GM19035 (cell line): ENCODE measurements at regions not wholly inside any gene's neighbourhood (a gene's known extent, or its start where the extent isn't known, plus 50 kb on each side); places are given as distances from the start of the nearest gene placed in this dataset.

Experiments used
- ATAC-seq: cut with Tn5 transposase; IDR thresholded peaks from one replicate; pipeline ENCODE4 v1.9.1; 2021; ENCODE audit not compliant: unreplicated experiment

DNA sequence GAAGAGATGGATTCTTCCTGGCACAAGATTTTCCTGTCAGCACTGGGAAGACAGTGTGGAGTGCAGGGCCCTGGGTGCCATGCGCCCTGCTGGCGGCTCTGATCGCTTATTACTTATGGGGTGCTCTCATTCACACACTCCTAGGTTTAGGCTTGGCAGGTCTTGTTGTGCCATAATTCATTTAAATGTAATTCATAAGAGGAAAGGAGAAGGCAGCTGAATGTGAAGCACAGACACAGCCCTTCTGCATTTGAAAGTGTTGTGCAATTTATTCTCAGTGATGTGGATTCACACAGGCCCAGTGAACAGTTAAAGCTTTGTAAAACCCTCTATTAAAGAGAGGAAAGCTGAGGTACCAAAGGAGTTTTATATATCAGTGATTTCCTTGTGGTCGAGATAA, 249.7 kb downstream of the C4orf33 start:
- no peak for ATAC-seq

DNA sequence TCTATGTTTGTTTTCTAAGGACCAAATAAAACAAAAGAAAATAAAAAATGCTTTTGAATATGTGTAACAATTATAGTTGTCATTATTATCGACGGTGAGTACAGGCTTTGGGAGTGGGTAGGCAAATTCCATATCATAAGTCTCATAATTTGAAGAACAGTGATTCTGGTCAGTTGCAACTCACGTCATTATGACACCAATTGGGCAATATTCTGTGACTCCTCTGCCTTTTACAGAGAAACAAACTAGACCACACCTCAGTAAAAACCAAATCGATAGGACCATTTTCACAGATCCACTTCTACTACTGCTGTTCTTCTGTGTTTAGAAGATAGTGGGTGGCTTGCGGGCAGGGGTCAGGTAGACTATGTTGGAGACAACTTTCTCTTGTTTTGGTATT, 250.1 kb downstream of the C4orf33 start:
- ATAC-seq: no peak

DNA sequence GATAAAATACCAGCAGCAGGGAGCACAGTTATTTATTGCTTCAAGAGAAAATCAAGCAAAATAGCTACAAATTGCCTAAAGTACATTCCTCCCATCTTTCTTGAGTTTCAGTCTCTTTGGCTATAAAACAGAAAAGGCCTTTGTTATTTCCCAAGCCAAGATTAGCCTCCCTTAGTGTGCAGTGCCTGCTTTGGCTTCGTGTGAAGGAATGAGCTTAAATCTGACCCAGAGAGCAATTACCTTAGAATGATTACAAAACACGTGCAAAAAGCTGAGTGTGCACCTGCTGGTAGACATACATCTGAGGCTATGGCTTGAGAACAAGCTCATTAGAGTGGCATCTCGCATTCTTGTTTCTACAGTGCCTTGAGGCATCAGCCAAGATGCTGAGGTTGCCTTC, 250.8 kb downstream of the C4orf33 start:
- ATAC-seq: no peak

DNA sequence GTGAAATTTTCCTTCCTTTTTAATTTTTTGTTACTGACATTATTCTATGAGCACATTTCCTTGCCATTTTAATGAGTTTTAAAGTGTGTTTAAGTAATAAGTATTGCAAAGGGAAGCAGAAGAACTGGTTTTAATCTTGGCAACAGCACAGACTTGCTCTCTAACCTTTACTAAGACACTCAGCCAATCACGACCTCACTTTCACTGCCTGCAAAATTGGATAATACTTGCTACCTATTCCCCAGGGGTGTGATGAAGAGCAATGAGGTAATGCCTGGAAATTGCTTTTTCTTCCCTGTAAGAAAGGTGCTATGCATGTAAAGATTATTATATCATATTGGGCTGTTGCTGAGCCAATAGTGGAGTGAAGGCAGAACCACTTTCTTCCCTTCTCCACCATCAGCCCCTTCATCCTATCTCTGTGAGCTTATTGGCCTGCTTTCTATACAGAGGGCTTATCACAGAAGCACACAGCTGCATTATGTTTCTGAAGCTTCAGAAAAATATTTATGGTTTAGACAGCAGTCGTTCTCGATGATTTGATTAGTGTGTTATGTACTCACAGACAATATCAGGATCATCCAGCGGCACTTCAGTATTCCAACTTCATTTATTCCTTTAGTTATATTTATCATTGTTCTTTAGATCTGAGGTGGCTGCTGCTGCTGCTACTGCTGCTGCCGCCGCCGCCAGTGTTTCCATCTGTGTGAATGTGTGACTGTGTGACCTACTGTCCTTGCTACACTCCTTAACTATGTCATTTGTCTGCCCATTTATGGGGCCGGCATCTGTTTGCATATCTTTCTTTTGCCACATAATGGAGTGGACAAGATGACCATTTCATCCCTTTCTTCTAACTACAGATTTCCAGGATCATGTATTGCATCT, 255.1 kb downstream of the C4orf33 start:
- ATAC-seq: no peak

DNA sequence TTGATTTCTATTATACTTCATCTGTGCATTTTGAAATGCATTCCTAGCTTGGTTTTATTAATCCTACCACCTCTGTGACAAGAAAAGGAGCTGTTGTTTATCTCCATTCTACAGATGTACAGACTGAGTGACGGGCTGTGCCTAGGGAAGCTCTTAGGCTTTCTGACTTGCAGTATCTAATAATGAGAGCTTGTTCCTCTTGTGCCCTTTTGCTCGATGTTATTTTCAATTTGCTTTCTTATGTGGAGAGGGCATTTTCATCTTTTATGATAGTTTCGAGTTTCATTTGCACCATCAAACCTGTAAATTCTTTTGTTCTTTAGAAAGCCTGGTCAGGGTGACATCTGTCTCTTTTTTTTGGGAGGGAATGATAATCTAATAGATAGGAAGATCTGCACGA, 256.5 kb downstream of the C4orf33 start:
- no peak for ATAC-seq

DNA sequence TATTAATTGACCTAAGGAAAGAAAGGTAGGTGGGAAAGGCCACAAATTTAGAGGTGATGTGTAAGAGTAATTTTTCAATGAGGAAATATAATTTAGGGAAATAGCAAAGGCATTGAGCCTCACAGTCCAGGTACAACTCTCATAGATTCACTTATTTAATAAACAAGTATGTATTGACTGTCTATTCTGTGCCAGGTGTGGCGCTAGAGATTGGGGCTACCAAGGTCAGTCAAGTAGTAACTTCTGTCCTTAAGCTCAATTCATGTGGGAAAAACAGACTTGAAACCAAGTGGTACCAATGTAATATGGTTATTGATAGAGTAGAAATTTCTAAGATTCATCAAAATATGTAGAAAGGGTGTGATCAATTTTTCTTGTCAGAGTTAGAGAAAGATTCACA, 257.5 kb downstream of the C4orf33 start:
- no peak for ATAC-seq

DNA sequence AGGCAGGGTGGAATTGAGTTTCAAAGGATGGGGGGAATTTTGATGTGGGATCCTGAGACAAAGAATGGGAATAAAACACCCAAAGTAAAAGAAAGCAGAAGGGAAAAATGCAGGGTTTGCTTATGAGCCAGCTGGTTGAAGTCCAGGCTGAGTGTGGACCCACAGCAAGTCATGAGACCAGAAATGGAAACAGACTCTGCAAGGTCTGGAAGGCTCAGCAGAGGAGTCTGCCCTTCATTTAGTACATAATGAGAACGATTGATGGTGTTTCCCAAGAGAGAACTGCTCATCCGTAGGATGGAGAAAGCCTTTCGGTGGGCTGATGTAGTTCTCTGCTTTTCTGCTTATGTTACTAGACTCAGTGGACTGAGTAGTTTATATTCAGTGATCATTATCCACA, 259.1 kb downstream of the C4orf33 start:
- ATAC-seq: no peak

DNA sequence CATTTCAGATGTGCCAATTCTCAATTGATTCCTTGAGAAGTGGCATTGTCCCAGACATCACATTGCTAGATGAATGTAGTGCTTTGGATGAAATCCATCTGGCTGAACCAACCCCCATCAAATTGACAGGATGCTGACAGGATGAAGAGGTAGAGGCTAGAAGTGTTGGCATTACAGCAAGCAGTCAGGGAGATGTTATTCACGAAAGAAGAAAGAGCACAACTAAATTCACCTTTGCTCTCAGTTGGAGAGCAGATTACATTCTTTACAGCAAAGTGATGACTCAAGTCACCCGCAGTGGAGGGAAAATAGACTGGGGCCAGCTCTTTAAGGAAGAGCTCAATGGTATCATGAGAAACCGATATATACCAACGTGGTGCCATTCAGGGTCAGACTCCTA, 259.6 kb downstream of the C4orf33 start:
- ATAC-seq: no peak

DNA sequence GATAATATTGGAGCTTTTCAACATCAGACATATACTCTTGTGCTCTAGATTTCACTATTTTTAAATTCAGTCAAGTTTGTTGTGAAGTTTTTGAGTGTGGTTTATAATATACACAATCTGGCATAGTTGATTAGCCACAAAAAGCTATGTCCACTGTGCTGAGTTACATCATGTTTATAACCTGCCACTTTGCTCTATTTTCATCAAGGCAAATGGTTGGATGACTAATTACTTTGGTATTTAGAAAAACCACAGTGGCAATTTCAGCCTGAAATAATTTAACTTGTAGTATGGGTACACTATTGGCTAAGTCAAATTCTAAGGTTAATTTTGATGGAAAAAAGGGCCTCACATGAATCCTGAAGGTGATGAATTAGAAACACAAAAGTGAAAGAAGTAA, 262.6 kb downstream of the C4orf33 start:
- ATAC-seq: no peak

DNA sequence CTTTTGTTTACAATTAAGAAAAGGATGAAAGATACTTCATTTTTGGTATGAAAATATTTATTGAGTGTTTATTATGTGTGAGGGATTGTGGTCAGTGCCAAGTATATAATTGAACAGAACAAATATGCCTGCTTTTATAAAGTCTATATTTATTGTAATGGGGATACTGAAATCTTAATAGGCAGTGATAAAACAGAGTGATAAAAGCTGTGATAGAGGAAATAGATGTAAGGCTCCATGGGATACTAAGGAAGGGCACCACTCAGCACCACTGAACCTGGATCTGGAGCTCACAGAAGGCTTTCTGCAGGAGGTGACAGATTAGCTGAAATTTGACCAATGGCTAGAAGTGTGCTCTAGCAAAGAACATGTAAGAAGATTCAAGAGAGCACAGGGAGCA, 263.5 kb downstream of the C4orf33 start:
- no peak for ATAC-seq

DNA sequence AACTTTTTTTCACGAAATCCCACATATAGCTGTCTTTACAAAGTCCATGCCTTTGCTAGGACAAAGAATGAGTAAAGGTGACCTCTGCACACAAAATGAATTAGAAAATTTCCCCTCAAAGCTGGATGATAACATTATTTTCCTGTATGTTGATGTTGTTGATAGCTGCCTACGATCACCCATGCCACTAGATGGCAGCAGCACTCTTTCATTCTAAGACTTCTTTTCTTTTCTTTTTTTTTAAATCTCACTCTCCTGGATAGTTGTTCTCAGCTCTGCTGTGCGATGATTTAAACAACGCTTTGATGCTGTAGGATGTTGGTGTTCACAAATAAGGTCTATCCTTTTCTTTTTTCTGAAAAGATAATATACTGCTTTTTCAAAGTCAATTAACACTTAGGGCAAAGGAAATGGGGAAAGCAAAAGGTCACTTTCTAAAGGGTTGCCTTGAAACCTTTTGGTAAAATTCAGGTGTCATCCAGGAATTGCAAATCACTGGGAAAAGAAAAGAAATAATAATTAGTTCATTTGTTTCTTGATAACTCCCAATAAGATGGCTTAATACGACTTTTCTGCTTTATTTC, 266.8 kb downstream of the C4orf33 start:
- ATAC-seq: peak; percentile 93

DNA sequence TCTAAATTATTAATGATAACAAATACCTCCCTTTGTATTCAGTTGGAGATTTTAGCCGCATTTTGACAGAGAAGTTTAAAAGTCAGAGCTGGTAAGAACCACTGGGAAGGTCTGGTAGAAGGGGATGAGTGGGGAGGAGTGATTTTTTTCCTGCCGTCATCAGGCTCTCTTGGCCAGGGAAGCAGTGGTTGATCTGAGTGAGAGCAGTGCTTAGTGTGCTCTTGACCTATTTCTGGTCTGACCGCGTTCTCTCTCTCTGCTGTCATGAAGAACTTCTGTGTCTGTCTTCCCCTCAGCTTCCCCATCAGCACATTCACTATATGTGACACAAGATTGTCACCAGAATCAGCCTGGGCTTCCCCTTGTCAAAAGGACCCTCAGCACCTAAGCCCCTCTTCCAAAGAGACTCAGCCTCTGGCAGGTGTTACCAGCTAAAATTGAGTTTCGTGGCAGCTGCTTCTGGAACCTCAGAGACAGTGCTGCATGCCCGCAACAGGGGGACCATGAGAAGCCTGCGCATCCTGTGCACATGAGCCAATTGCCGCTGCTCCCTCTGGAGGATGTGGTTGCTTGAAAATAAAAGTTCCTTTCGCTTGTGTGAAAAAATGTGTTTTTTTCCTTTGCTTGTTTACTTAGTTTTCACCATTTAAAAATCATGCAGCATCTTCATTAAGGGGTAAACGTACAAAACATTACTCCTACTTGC, 268.9 kb downstream of the C4orf33 start:
- no peak for ATAC-seq

DNA sequence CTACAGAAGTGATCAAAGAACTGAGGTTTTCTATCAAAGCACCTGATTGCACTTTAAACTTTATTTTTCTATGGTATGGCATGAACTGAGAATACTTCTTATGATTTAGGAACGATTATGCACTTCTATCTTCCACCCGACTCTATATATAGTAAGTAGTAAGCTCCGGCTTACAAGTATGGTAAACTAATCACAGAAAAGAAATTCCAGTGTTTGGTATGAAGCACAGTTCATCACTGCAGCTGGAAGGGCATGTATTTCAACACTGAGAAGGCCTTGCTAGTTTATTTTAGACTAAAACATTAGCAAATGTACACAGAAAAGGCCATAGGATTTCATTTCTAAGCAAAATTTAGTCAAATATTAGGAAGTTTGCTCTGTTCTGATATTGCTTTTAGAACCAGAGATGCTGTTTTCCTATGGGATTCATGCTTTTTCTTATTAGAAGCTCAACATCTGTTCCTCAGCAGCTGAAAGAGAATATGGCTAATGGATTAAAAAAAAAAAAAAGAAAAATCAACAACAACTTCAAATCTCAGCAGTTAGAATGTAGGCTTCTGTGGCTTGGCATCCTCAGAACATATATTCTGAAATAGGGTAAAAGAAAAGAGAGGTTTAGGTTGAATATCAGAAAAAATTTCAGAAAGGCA, 273.5 kb downstream of the C4orf33 start:
- ATAC-seq: no peak

DNA sequence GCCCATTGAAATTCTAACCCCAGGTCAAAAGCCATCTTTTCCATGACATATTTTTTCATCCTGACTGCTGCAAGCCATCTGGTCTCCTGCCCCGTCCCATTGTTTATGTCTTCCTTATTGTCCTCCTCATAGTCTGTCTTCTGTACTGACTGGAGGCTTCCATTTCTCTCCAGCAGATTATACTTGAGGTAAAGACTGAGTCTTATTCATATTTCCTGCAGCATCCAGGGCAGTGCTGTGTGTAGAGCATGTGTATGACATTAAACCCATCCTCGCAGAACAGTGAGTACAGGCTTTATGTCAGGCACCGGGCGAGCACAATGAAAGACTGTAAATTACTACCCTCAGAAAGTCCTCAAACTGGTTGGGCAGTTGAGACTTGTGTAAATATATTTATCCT, 275.1 kb downstream of the C4orf33 start:
- no peak for ATAC-seq

DNA sequence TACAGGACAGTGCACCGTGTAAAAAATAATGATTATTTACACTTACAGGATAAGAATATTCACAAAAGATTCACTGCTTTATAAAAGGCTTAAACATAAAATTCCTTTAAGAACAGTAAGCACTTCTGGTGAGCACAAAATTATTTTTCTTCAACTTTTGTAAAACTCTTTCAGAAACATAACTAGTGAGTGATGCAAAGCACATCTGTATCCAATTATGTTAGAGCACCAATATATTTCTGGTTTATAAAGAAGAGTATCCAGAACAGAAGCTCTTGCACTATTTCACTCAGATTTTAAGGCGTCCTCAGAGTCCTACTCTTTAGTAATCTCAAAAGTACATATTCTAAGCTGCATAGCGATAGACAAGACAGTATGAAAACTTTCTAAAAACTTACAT, 276.0 kb downstream of the C4orf33 start:
- no peak for ATAC-seq

DNA sequence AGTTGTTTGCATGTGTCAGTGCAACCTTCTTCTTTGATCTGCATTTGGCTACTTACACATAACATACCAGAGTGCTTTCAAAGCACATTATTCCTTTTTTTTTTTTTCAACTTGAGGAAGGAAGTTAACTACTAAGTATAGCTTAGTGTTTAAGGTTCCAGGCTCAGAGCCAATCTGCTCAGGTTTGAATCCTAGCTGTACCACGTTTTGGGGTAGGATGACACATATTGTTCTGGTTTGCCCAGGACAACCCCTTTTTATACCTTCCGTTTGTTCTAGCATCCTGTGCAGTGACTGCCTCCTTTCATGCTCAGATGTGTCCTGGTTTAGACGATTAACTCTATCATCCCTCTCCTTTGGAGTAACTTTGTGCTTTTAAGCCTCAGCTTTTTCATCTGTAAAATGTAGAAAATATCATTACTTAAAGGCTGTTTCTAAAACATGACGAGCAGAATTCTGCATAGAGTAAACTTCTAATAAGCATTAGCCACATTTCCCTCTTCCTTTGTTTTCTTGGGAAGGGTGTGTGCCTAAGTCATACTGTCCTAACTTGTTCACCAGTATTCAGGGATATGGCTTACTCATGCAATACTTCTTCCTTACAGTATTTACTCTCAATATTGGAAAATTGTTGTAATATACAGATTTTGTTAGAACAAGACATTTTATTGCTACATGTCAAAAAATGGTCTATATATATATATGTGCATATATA, 281.3 kb downstream of the C4orf33 start:
- ATAC-seq: no peak

DNA sequence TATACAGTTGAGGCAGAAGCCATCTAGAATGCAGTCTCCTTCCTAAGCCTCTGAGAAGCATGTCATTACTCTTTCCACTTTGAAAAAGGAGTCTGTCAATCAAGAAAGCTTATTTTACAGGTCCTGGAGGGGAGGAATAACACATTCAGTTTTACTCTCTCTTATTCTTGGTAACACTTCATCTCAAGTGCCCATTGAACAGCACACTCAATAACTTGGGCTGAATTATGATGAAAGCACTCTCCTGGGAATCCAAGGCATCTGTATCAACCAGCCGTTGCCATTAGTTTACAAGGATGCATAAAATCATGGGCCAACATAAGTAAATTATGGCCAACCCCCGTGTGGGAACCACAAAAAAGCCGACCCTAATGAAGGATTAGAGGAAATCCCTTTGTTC, 282.4 kb downstream of the C4orf33 start:
- ATAC-seq: no peak

DNA sequence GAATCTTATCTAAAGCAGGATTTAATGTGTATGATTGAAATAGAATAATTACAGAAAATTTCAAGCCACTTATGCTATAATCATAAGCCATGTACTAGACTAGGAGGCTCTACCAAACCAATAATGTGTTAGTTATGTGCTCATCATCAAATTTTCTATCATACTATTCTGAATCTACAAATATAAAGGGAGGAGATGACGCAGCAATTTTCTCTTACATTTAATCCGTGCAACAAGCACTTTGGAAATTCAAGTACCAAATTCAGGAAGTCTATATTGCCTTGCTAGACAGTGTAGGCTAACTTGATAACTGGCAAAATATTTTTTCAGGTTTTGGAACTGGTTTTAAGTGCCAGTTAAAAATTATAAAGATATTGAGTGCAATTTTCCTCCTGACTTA, 283.5 kb downstream of the C4orf33 start:
- ATAC-seq: no peak

DNA sequence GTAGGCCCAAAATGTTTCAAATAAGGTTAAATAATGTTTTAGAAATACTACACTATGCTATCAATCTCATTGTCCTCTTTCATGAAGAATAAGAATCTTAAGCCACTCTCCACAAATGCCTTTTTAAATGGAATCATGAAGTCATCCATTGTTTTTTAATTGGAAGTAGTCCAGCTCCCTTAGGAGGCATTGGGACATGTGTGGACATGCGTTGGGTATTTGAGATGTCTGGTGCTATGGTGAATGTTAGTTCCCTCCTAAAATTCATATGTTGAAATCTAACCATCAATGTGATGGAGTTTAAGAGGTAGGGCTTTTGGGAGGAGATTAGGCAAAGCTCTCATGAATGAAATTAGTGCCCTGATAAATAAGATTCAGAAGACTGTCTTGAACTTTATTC, 289.0 kb downstream of the C4orf33 start:
- ATAC-seq: no peak

DNA sequence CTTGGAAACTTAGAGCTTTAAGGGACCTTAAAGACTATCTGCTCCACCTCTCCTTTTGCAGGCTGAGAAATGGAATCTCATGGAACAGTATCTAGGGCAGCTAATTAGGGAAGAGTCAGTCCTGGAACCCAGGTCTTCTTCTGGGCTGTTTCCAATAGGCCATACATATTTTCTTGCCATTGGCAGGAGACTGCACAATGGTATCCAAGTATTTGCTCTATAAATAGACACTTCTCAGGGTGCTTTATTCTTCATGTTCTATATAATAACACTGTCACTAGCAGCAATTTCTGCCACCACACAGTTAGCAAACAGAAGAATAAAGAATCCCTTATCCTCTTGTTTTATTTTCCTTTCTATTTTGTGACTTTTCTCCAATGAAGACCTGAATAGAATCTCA, 291.7 kb downstream of the C4orf33 start:
- no peak for ATAC-seq

DNA sequence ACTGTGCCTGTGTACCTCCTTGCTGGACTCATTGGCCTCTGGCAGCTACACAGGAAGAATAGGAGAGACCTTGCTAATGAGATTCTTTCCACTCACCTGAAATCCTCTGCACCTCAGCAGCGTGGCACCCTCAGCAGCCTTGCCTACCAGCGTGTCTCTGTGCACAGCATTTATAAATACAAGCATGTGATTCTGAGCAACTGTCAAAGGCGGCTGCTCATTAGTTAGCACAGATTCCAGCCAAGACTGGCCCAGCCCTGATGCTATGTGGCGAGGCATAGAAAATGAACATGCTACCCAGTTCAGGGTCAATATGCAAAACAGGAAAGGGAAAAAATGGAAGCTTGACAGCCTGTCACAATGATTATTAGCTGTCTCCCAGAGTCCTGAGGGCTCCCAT, 298.0 kb downstream of the C4orf33 start:
- no peak for ATAC-seq
